ENCODE measurements at regions not wholly inside any gene's neighbourhood (a gene's known extent, or its start where the extent isn't known, plus 50 kb on each side); places are given as distances from the start of the nearest gene placed in this dataset.

DNA sequence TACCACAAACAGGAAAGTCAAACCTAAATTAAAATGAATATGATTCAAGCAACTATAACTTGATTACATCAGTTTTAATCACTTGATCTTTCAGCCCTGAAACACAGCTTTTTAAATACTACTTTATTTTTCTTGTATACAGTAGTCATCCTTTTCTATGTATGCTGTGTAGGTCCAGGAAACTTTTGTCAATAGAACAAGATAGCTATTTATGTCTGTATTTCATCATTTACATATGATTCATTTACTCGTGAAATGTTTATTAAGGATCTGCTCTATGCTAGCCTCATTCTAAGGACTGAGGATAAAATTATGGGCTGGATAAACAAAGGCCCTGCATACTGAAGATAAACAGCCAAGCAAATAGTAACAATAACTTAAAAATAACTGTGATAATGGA is 930.2 kb downstream of the TFAP2A start:
- H3K36me3 Mint-ChIP-seq = no peaks in the 10 kb centered on the region
- no peak for DNase-seq
- ATAC-seq = no peak
- no peak overlapping the region for H3K4me3 Mint-ChIP-seq
- H3K4me1 Mint-ChIP-seq = no peaks in the 10 kb centered on the region
- no peaks in the 10 kb centered on the region for H3K27me3 Mint-ChIP-seq
- H3K9me3 Mint-ChIP-seq (ENCODE audit: low read depth) = peaks cover 12% of the 10 kb centered on the region
- no peak overlapping the region for H3K27ac Mint-ChIP-seq
- CTCF ChIA-PET = no interaction called here

DNA sequence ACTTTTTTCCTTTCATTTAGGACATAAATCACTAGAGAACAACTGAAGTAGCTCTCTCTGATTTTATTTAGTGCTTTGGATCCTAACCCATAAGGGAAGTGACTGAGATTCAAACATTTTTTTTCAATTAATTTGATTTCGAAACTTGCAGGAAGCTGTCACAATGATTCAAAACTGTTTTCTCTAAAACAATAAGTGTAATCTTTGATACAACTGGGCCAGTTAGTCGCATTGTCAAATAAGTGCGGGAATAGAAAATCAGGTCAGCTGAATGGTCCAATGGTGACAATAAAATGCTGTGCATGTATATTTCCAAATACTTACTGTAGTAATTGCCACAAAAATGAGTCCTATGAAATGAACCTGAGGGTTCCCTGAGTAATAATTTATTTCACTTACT is 930.8 kb downstream of the TFAP2A start:
- DNase-seq = no peak
- CTCF ChIA-PET = no interaction called here
- no peaks in the 10 kb centered on the region for H3K4me1 Mint-ChIP-seq
- no peak for ATAC-seq
- no peaks in the 10 kb centered on the region for H3K27me3 Mint-ChIP-seq
- H3K27ac Mint-ChIP-seq = no peak overlapping the region
- H3K9me3 Mint-ChIP-seq (ENCODE audit: low read depth) = peaks cover 12% of the 10 kb centered on the region
- H3K36me3 Mint-ChIP-seq = no peaks in the 10 kb centered on the region
- no peak overlapping the region for H3K4me3 Mint-ChIP-seq

DNA sequence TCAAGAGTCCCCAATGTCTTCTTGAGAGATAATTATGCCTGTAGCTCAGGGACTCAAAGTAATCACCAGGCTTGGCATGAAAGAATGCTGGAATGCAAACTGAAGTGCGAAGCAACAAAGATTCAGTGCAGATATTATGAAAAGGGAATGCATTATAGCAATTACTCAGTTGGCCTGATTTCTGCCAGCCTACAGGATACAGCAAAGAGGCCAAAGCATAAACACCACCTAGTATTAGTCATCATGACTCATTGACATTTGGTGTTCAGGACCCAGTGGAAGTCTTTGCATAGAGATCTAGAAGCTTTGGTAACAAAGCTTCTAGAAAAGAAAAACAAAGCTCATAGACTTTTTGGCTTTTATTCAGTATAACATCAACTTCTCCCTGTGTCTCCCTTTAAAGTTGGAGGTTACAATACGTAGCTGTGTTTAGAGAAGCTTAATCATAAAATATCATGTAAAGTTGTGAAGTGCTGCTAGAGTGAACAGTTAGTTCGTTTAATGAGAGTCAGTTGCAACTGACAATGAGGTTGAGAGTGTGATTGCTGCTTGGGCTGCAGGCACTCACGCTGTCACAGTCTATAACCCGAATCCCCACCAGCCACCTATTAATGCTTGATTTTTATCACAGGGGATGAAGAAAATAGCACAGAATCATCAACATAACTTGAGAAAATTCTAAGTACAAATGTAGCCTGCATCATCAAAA is 932.7 kb downstream of the TFAP2A start:
- H3K4me1 Mint-ChIP-seq = no peaks in the 10 kb centered on the region
- H3K27ac Mint-ChIP-seq = no peak overlapping the region
- CTCF ChIA-PET = no interaction called here
- ATAC-seq (no peak), DNase-seq (no peak)
- H3K27me3 Mint-ChIP-seq = no peaks in the 10 kb centered on the region
- H3K36me3 Mint-ChIP-seq = no peaks in the 10 kb centered on the region
- H3K9me3 Mint-ChIP-seq (ENCODE audit: low read depth) = peaks cover 13% of the 10 kb centered on the region
- H3K4me3 Mint-ChIP-seq = no peak overlapping the region

DNA sequence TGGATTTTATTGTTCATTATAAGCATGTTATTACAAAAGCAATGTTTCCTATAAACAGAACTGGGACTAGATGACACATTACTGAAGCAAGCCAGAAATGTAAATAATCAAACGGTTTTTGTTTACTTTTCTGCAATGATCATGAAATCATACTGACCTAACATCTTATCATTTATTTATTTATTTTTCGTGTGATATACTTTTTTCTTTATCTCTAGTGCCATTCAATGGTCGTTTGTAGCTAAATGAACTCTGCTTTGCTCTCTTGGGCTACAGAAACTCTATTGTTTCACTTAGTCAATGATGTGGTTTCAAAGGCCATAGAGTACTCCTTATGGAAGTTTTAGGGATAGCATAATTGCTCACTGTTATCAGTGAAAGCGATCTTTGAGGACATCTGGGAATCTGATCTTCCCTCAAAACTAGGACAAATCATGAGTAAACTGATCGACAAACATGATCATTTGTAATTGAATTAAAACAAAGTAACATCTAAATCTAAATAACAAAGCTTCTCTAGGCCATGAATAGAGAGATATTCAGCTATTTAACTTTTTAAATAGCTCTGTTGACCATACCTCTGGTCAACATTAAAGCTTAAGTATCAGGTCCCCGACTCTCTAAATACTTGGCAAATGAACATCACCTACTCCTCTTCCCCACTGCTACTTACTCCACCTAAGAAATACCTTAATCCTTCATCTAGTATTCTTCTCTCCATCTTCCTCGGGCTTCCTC is 933.4 kb downstream of the TFAP2A start:
- no peaks in the 10 kb centered on the region for H3K4me1 Mint-ChIP-seq
- CTCF ChIA-PET = no interaction called here

DNA sequence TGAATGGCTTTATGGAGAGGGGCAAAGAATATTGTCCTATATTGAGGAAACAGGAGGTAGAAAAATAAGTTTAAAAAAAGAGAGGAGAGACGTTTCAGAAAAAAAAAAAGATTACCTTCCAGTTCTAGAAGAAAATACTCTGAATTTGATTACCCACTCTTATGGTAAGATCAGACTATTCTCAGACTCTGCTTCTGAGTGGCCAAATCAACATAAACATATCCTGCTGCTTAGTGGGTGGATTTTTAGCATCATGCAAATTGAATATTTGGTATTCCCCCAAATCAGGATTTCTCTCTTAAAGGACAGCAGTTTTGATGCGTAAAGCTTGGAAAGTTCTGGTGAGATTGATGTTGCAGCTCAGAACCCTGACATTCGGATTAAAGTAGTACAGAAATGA is 946.6 kb downstream of the TFAP2A start:
- no peak overlapping the region for H3K27ac Mint-ChIP-seq
- H3K36me3 Mint-ChIP-seq = no peaks in the 10 kb centered on the region
- no peak for ATAC-seq
- DNase-seq = no peak
- no peaks in the 10 kb centered on the region for H3K4me1 Mint-ChIP-seq
- no peak overlapping the region for H3K4me3 Mint-ChIP-seq
- H3K9me3 Mint-ChIP-seq (ENCODE audit: low read depth) = peaks cover 2% of the 10 kb centered on the region
- CTCF ChIA-PET = no interaction called here
- no peaks in the 10 kb centered on the region for H3K27me3 Mint-ChIP-seq

More for the DNA sequence above, 933.4 kb downstream of the TFAP2A start:
- H3K36me3 Mint-ChIP-seq = no peaks in the 10 kb centered on the region
- H3K9me3 Mint-ChIP-seq (ENCODE audit: low read depth) = peaks cover 13% of the 10 kb centered on the region
- no peak overlapping the region for H3K27ac Mint-ChIP-seq
- H3K4me3 Mint-ChIP-seq = no peak overlapping the region
- no peaks in the 10 kb centered on the region for H3K27me3 Mint-ChIP-seq
- ATAC-seq (no peak), DNase-seq (no peak)

DNA sequence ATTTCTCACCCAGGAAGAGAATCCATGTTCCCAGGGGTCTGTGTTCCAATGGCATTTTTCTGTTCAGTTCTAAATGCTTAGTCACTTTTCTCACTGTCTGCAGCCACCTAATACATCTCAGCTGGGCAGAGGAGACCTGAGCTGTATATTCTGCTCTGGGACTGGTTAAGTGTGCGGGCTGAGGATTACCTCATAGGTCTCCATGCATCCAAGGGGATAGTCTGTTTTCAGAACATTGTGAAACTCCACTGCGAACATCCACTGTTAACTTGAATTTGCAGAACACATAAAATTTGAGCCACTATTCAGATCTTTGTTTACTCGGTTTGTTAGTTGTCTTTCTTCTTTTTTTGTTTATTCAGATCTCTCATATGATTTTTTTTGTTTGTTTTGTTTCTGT is 947.1 kb downstream of the TFAP2A start:
- CTCF ChIA-PET = no interaction called here
- no peak for ATAC-seq
- H3K36me3 Mint-ChIP-seq = no peaks in the 10 kb centered on the region
- no peaks in the 10 kb centered on the region for H3K4me1 Mint-ChIP-seq
- H3K4me3 Mint-ChIP-seq = no peak overlapping the region
- no peak for DNase-seq
- peaks cover 2% of the 10 kb centered on the region for H3K9me3 Mint-ChIP-seq (ENCODE audit: low read depth)
- no peak overlapping the region for H3K27ac Mint-ChIP-seq
- H3K27me3 Mint-ChIP-seq = no peaks in the 10 kb centered on the region

DNA sequence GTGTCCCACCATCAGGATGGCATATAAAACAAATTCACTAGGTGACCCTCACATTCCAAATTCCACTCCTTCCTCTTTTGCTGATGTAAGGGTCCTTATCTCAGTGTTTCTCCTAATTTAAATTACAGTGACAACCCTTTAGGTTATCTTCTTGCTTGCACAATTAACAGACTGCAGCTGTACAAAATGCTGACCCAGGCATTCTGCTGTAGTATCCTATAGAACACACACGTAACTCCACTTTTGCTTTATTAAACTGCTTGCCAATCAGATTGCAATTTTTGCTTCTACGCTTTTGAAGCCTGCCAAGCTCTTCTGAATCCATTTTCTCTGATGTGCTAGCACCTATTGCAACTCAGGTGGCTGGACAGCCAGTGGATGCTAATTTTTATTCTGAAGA is 950.3 kb downstream of the TFAP2A start:
- H3K4me3 Mint-ChIP-seq = no peak overlapping the region
- H3K36me3 Mint-ChIP-seq = no peaks in the 10 kb centered on the region
- DNase-seq (no peak), ATAC-seq (no peak)
- H3K27ac Mint-ChIP-seq = no peak overlapping the region
- no peaks in the 10 kb centered on the region for H3K4me1 Mint-ChIP-seq
- no peaks in the 10 kb centered on the region for H3K27me3 Mint-ChIP-seq
- CTCF ChIA-PET = no interaction called here
- peaks cover 2% of the 10 kb centered on the region for H3K9me3 Mint-ChIP-seq (ENCODE audit: low read depth)

DNA sequence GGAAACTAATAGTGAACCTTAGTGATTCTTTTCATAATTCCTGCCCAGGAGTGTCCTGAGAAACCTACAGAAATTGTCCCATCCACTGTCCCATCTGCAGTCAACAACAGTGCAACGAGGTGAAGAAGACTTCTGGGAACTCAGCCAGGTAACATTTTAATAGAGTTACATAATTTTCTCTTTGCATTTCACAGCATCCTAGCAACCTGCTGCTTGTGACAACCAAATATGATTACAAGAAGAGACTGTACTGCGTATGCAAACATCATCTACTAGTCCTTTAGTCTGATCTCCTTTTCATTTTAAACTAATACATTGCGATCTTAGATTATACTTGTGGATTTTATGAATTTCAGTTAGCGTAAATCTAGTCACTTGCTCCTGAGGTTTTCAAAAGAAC is 951.6 kb downstream of the TFAP2A start:
- CTCF ChIA-PET = no interaction called here
- ATAC-seq = no peak
- Mint-ChIP-seq H3K4me3 (no peak overlapping the region), H3K4me1 (no peaks in the 10 kb centered on the region), H3K9me3 (ENCODE audit: low read depth) (peaks cover 2% of the 10 kb centered on the region), H3K27me3 (no peaks in the 10 kb centered on the region), H3K27ac (no peak overlapping the region), H3K36me3 (no peaks in the 10 kb centered on the region)
- no peak for DNase-seq

DNA sequence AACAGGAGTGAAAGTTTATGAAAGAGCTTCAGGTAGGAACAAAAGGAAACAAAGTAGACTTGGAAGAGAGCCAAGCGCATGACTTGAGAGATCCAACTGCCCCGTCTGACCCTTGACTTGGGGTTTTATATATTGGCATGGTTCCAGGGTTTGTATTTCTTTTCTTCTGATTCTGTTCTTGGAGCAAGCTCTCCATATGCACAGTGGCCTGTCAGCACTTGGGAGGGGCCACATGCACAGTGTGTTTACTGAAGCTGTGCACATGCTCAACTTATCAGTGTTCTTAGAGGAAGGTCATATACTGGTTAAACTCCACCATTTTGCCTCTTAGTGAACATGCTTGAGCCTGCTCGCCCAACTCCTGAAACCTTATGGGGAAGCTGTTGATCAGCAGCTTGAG is 953.7 kb downstream of the TFAP2A start:
- H3K36me3 Mint-ChIP-seq = no peaks in the 10 kb centered on the region
- H3K9me3 Mint-ChIP-seq (ENCODE audit: low read depth) = peaks cover 2% of the 10 kb centered on the region
- ATAC-seq = no peak
- no peak overlapping the region for H3K27ac Mint-ChIP-seq
- CTCF ChIA-PET = no interaction called here
- DNase-seq = no peak
- no peaks in the 10 kb centered on the region for H3K27me3 Mint-ChIP-seq
- no peak overlapping the region for H3K4me3 Mint-ChIP-seq
- no peaks in the 10 kb centered on the region for H3K4me1 Mint-ChIP-seq

DNA sequence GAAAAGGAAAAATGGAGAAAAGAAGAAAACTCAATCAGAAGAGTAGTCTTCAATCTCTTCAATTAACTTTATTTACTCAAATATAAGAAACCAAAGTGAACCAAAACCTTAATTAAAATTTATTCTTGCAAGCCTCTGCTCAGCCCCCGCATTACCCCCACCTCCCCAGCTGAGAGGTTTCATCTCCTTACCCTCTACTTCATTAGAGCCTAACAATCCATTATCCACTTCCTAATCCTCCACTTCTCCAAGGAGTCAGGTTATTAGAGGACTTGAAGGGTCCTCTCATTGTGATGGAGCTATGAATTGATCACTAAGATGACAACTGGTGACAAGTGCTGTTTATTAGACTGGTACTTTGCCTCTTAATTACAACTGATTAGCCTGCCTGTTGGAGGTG is 956.5 kb downstream of the TFAP2A start:
- no peak for ATAC-seq
- Mint-ChIP-seq H3K4me3 (no peak overlapping the region), H3K9me3 (ENCODE audit: low read depth) (no peaks in the 10 kb centered on the region), H3K27me3 (no peaks in the 10 kb centered on the region), H3K27ac (no peak overlapping the region), H3K4me1 (no peaks in the 10 kb centered on the region), H3K36me3 (no peaks in the 10 kb centered on the region)
- no peak for DNase-seq
- CTCF ChIA-PET = no interaction called here

DNA sequence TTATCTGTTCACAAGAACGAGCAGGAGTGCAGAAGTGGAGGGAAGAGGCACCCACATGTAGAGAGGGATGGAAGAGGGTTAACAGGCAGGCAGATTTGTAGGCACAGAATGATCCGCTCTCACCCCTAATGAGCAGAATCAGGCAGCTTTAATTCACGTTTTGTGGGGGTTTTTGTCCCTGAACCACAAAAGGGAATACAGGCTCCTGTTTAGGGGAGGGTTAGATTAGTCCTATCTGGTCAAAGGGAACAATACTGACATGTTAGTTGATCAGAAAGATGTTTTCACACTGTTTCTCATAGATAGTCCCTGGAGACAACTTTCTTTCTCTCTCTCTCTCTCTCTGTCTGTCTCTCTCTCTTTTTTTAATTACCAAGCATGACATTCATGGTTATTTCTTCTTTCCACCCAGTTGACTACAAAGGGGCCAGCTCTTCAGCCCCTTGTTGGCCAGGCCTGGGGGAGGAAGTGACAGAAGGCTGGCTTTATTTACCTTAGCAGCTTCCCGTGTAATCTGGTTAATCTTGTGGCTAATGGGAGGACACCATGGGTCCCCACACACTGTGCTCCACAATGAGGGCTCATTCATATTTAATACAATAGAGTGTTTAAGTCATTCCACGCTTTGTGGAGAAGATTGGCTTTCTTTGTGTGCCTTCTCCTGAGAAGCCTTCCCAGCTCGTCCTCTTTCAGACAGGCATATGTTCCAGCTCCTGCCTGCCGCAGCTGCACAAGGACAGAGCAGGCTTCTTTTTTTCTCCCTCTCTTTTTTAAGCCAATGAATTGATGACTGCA is 958.8 kb downstream of the TFAP2A start:
- no peaks in the 10 kb centered on the region for H3K9me3 Mint-ChIP-seq (ENCODE audit: low read depth)
- H3K36me3 Mint-ChIP-seq = no peaks in the 10 kb centered on the region
- H3K4me1 Mint-ChIP-seq = no peaks in the 10 kb centered on the region
- CTCF ChIA-PET = no interaction called here
- DNase-seq (no peak), ATAC-seq (no peak)
- no peaks in the 10 kb centered on the region for H3K27me3 Mint-ChIP-seq
- no peak overlapping the region for H3K4me3 Mint-ChIP-seq
- H3K27ac Mint-ChIP-seq = no peak overlapping the region

DNA sequence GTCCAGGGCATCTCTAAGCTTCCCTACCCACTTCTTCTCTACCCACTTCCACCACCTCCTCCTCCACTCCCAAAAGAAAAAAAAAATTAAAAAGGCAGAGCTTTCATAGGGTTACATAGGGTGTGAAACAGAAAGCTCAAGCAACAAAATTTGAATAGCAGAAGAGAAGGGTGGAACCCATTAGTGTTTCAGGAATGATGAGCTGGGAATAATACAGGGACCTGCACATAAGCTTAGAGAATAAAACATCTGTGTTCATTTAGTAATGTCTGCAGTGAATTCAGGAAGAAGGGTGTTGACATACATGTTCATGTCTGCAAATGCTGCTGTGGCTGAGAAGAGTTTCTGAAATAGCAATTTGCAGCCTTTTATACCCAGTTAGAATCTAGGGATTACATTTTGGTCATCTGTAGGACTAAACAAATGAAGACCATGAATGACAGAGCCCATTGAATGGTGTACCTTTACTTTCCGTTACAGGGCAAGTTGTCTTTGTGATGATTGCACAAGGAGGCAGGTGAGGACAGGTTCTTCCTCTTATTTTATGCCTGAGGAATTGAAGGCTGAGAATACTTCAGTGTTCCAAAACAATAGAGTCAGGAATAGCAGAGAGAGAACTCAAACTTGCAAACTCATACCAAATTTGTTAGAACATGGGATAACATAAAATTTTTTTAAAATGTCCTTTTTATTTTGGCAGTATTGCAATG is 975.1 kb downstream of the TFAP2A start:
- Mint-ChIP-seq H3K36me3 (no peaks in the 10 kb centered on the region), H3K9me3 (ENCODE audit: low read depth) (peaks cover 14% of the 10 kb centered on the region), H3K27ac (no peak overlapping the region), H3K4me3 (no peak overlapping the region), H3K27me3 (no peaks in the 10 kb centered on the region), H3K4me1 (no peaks in the 10 kb centered on the region)
- ATAC-seq = no peak
- CTCF ChIA-PET = no interaction called here
- no peak for DNase-seq

DNA sequence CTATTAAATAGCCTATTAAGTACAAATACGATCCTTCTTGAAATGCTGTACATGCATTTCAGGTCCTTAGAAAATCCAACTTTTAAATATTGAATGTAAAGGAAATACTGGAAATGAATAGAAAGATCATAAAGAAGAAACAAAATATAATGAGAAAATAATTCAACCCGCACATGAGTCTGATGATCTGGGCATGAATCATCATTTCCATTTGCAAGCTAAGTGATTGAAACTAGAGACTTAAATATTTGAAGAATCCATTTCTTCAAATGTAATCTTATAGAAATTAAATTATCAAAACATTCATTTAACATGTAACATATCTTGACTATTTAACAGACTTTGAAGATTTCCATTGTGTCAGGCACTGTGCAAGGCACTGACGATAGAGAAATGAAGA is 977.0 kb downstream of the TFAP2A start:
- no peak overlapping the region for H3K27ac Mint-ChIP-seq
- H3K36me3 Mint-ChIP-seq = no peaks in the 10 kb centered on the region
- H3K4me1 Mint-ChIP-seq = no peaks in the 10 kb centered on the region
- H3K27me3 Mint-ChIP-seq = no peaks in the 10 kb centered on the region
- DNase-seq (no peak), ATAC-seq (no peak)
- peaks cover 9% of the 10 kb centered on the region for H3K9me3 Mint-ChIP-seq (ENCODE audit: low read depth)
- H3K4me3 Mint-ChIP-seq = no peak overlapping the region
- CTCF ChIA-PET = no interaction called here

All from activated CD8-positive, alpha-beta memory T cell treated with anti-CD3 and anti-CD28 coated beads, Interleukin-2, amount 10 ng/mL, durations not matched to agents 7 days and 5 days (primary cell).